ENCODE measurements at regions not wholly inside any gene's neighbourhood (a gene's known extent, or its start where the extent isn't known, plus 50 kb on each side); places are given as distances from the start of the nearest gene placed in this dataset.
"Not testable (repeated sequence)": the region's sequence is repeated elsewhere in the genome, so short reads cannot be mapped to it uniquely, and the experiment has no call there.

GRCh38 chr3:59247402-59247841 is 197.6 kb upstream of the CFAP20DC start:
- no peak for DNase-seq

GRCh38 chr3:59246719-59247401 is 197.0 kb upstream of the CFAP20DC start:
- no peak for DNase-seq

DNA sequence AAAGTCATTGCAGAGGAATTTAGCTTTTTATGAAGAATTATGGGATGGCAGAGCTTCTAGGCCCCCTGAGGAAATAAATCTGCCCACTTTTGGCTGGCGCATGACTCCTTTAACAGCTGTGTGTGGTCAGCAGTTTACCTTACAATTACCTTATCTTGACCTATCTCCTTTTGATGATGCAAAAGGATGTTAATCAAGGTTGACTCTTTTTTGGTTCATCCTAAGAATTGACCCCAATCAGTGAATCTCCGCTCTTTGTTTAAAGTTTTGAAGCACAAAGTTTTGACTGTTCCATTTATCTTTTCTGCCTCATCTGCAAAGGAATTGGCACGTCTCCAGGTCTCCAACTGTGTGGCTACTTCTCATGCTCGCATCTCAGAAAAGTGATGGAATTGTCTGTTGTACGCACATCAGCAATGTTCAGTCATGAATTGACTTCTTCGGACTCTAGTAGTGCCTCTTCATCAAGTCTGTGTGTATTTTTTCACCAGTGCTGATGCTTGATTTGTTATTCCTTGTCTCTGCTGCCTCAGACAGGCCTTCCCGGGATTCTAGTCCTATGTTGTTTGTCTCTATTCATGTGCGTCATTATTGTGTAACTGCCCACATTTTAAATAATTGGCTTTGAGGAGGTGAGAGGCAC is 196.2 kb upstream of the CFAP20DC start:
- no peak for DNase-seq

DNA sequence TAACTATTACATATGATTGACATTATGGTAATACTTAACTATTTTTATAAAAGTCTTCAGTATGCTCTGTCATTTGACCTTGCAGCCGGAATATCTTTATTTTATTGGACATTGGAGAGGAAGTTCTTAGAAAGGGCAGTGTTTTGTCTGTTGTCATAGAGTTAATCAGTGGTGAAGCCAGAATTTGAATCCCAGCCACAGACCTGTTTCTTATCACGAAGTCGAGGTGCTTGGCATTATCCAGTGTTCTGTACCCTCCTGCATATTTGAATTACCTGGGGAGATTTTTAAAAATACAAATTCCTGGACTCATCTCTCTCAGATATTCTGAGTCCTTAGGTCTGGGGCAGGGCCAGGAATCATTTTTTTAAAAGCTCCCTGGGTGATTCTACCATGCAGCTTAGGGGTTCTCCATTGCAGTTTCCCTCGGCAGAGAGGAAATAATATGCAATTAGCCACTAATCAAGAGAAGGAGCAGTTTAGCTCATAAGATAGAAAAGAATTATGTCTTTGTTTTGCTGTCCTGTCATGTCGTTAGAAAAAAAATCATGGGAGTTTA is 195.6 kb upstream of the CFAP20DC start:
- DNase-seq, result no peak

DNA sequence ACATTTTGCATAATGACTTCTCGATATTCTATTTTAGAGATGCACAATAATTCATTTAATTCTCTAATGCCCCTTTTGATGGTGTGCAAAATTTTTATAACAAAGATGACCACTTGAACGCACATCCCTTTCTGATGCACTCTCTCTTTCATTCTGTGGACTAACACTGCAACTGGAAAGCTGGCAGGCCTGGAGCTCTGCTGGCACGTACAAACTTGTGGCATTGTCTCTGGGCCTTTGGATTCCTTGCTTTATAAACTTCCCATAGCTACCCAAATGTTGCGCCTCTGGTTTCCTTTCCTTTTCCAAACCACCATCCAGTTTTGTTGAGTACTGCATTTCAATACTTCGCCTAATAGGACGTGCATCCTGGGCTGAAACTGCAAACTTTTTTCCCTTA is 194.5 kb upstream of the CFAP20DC start:
- DNase-seq, result no peak

GRCh38 chr3:59243476-59243875 is 193.7 kb upstream of the CFAP20DC start:
- DNase-seq, result no peak

GRCh38 chr3:59240666-59241255 is 190.9 kb upstream of the CFAP20DC start:
- no peak for DNase-seq

GRCh38 chr3:59237121-59237520 is 187.3 kb upstream of the CFAP20DC start:
- no peak for DNase-seq

GRCh38 chr3:59235634-59236012 is 185.8 kb upstream of the CFAP20DC start:
- DNase-seq, result peak; percentile 34 to 35

- DNase-seq, result no peak
Observed at GRCh38 chr3:59234884-59235633, 185.2 kb upstream of the CFAP20DC start.

DNA sequence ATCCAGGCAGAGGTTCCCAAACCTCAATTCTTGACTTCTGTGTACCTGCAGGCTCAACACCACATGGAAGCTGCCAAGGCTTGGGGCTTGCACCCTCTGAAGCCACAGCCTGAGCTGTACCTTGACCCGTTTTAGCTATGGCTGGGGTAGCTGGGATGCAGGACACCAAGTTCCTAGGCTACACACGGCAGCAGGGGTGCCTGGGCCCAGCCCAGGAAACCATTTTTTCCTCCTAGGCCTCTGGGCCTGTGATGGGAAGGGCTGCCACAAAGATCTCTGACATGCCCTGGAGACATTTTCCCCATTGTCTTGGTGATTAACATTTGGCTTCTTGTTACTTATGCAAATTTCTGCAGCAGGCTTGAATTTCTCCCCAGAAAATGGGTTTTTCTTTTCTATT is 180.6 kb upstream of the CFAP20DC start:
- DNase-seq, result not testable (repeated sequence)

DNA sequence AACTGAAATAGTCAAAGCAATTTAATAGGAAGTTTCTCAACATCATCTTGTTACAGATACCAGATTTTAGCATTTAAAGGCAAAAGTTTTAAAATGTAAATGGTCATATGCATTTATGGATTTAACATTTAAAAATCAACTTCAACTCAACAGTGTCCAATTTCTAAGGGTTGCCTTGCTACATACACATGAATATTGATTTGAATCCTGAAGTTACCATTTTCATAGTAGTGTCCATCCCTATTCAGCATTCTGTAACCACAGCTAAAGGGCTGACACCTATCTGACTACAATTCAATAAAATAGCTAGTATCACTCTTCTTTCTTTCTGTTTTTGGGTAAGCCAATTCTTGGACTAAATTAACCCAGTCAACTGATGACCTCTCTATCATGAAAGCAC is 164.0 kb upstream of the CFAP20DC start:
- DNase-seq, result no peak

GRCh38 chr3:59212128-59212779 is 162.4 kb upstream of the CFAP20DC start:
- no peak for DNase-seq

DNA sequence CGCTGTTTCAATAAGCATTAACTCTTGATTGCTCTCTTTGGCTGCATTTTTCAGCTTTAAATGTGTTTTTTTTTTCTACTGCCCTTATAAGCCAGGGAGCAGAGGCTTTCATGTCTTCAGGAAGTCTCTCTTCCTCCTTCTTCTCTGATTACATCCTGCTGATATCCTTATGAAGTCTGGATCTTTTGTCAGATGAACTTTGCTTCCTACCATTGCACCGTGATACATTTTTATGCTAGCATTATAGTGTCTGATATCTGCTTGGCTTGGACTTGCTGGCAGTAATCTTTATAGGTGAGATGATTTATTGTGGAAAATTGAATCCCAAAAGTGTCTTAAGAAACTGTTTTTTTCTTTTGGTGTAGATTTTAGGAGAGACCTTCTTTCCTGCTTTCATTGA is 160.4 kb upstream of the CFAP20DC start:
- DNase-seq, result no peak

GRCh38 chr3:59192473-59192872 is 142.6 kb upstream of the CFAP20DC start:
- DNase-seq, result no peak

- no peak for DNase-seq
Observed at GRCh38 chr3:59191651-59192050, 141.8 kb upstream of the CFAP20DC start.

- DNase-seq, result no peak
Observed at GRCh38 chr3:59189939-59190338, 140.1 kb upstream of the CFAP20DC start.

DNA sequence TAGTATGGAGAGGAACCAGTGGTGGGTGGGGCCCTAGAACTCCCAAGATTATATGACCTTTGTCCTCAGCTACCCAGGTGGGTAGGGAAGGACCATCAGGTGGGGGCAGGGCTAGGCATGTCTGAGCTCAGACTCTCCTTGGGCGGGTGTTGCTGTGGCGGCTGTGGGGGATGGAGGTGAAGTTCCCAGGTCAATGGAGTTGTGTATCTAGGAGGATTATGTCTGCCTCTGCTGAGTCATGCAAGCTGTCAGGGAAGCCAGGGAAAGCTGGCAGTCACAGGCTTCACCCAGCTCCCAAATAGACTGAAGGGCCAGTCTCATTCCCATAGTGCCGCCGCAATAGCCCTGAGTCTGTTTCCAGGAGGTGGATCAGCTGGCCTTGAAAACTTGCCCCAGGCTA is 139.7 kb upstream of the CFAP20DC start:
- no peak for DNase-seq

- DNase-seq, result no peak
Observed at GRCh38 chr3:59186725-59187124, 136.9 kb upstream of the CFAP20DC start.

DNA sequence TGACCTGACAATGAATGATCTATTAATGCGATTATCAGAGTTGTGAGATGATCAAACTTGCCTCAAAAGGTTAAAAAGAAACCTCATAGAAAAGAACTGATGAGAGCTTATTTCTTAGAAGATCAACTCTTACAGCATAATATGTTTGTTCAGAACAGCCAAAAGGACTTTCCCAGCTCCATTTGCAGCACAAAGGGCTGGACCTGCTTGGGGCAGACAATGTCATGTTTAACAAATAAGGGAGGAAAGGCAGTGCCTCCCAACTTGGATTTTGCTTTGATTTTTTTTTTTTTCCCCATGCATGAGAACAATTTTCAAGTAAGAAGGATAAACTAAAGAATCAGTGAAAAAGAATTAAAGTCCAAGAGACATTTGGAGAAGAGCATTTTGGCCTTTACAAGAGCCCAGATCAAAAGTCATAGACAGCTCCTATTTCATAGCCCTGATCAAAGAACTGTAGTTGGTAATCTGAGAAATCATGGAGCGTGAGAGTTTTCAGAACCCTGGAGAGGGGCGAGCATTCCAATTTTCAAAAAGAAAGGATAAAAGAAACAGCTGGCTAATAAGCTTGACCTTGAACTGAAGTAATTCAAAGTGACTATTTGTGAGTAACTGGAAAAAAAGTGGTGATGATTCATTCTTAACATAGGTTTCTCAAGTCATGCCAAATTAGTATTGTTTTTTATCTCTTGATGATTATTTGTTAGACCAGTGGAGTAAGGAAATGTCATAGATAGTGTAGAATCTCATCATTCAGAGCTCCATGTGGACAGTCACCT is 136.0 kb upstream of the CFAP20DC start:
- no peak for DNase-seq

DNA sequence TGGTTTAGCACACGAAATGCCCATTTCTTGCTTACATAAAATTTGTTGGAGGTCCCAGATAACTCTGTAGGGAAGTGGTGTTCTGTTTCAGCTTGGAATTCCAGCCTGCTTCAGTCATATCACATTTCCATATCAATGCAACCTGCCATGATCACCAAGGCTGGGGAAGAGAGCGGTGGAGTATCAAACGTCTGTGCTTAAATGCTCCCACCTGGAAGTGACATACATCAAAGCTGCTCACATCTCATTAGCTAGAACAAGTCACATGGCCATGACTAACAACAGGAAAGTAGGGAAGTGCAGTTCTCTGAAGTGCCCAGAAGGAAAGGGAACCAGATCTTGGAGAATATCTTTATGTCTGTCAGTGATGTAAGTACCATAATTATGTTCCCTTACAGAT is 130.2 kb upstream of the CFAP20DC start:
- DNase-seq, result no peak

DNA sequence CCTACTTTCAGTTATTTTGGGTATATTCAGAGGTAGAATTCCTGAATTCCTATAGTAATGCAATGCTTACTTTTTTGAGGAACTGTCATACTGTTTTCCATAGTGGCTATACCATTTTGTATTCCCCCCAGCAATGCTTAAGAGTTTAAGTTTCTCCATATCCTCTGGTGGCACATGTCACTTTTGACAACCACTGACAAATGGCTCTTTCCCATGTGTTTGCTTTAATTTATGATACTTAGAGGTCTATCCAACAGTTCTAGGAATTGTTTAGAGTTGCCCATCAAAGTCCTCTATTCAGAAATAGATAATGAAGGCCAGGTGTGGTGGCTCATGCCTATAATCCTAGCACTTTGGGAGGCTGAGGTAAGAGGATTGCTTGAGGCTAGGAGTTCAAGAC is 128.9 kb upstream of the CFAP20DC start:
- no peak for DNase-seq
